ENCODE measurements at regions not wholly inside any gene's neighbourhood (a gene's known extent, or its start where the extent isn't known, plus 50 kb on each side); places are given as distances from the start of the nearest gene placed in this dataset.

- Histone ChIP-seq H3K27ac (no peak overlapping the region), H3K36me3 (no peaks in the 10 kb centered on the region), H3K4me3 (no peak overlapping the region), H3K4me1 (no peaks in the 10 kb centered on the region), H3K9me3 (no peaks in the 10 kb centered on the region), H3K27me3 (no peaks in the 10 kb centered on the region)
- TF ChIP-seq CTCF (IDR thresholded peaks at IDR 0.05), result no peak
- TF ChIP-seq POLR2A (IDR thresholded peaks at IDR 0.05), result no peak
- no peak for DNase-seq
- intact Hi-C loops (cut with DNase I; ENCODE audit: low total_unique reads), result no loop called here
These were observed 74.2 kb downstream of the PRORP start for GRCh38 chr14:35196571-35196970.

GRCh38 chr14:35197015-35197414 is 74.7 kb downstream of the PRORP start:
- intact Hi-C loops (cut with DNase I; ENCODE audit: low total_unique reads), result no loop called here
- TF ChIP-seq CTCF (IDR thresholded peaks at IDR 0.05) (no peak), POLR2A (IDR thresholded peaks at IDR 0.05) (no peak)
- H3K4me1 ChIP-seq, result no peaks in the 10 kb centered on the region

GRCh38 chr14:35201066-35201465 is 78.7 kb downstream of the PRORP start:
- Histone ChIP-seq H3K27me3 (no peaks in the 10 kb centered on the region), H3K36me3 (no peaks in the 10 kb centered on the region), H3K27ac (no peak overlapping the region), H3K4me3 (no peak overlapping the region), H3K4me1 (no peaks in the 10 kb centered on the region), H3K9me3 (no peaks in the 10 kb centered on the region)
- TF ChIP-seq POLR2A (IDR thresholded peaks at IDR 0.05) (no peak), CTCF (IDR thresholded peaks at IDR 0.05) (no peak)
- intact Hi-C loops (cut with DNase I; ENCODE audit: low total_unique reads), result no loop called here
- DNase-seq, result no peak

More at GRCh38 chr14:35197015-35197414, 74.7 kb downstream of the PRORP start:
- DNase-seq, result no peak
- no peaks in the 10 kb centered on the region for H3K9me3 ChIP-seq
- no peak overlapping the region for H3K4me3 ChIP-seq
- H3K27me3 ChIP-seq, result no peaks in the 10 kb centered on the region
- H3K36me3 ChIP-seq, result no peaks in the 10 kb centered on the region
- no peak overlapping the region for H3K27ac ChIP-seq

- Histone ChIP-seq H3K36me3 (no peaks in the 10 kb centered on the region), H3K9me3 (no peaks in the 10 kb centered on the region), H3K27me3 (no peaks in the 10 kb centered on the region), H3K4me3 (no peak overlapping the region), H3K4me1 (no peaks in the 10 kb centered on the region), H3K27ac (no peak overlapping the region)
- TF ChIP-seq POLR2A (IDR thresholded peaks at IDR 0.05), result no peak
- no peak for TF ChIP-seq CTCF (IDR thresholded peaks at IDR 0.05)
- intact Hi-C loops (cut with DNase I; ENCODE audit: low total_unique reads), result no loop called here
- no peak for DNase-seq
These were observed 79.8 kb downstream of the PRORP start for GRCh38 chr14:35202195-35202594.

GRCh38 chr14:35205737-35206136 is 83.4 kb downstream of the PRORP start:
- no peaks in the 10 kb centered on the region for H3K27me3 ChIP-seq
- TF ChIP-seq POLR2A (IDR thresholded peaks at IDR 0.05), result no peak
- no peak for TF ChIP-seq CTCF (IDR thresholded peaks at IDR 0.05)
- H3K4me3 ChIP-seq, result no peak overlapping the region
- intact Hi-C loops (cut with DNase I; ENCODE audit: low total_unique reads), result no loop called here
- no peaks in the 10 kb centered on the region for H3K4me1 ChIP-seq
- no peak for DNase-seq
- no peak overlapping the region for H3K27ac ChIP-seq
- H3K36me3 ChIP-seq, result no peaks in the 10 kb centered on the region
- no peaks in the 10 kb centered on the region for H3K9me3 ChIP-seq

Measured in uterus (tissue), 3 donors.